H9 (cell line): ENCODE measurements at regions not wholly inside any gene's neighbourhood (a gene's known extent, or its start where the extent isn't known, plus 50 kb on each side); places are given as distances from the start of the nearest gene placed in this dataset.
"Not testable (repeated sequence)": the region's sequence is repeated elsewhere in the genome, so short reads cannot be mapped to it uniquely, and the experiment has no call there.

Experiments
- DNase-seq: peaks from one replicate; pipeline ENCODE4 v3.0.0-alpha.2; 2017
- H2AFZ ChIP-seq: one replicate; pipeline ENCODE4 v1.6.1; 2013; ENCODE audit warnings: mild to moderate bottlenecking, low read length, control low read depth, moderate library complexity
- H2AK5ac ChIP-seq: 2 replicates; pipeline ENCODE4 v1.6.1; 2013; ENCODE audit warnings: low read length, control low read depth, mixed read lengths; ENCODE audit not compliant: insufficient read length
- H2BK120ac ChIP-seq: one replicate; pipeline ENCODE4 v1.6.1; 2013; ENCODE audit warnings: low read depth, mild to moderate bottlenecking, low read length, control low read depth, inconsistent platforms; ENCODE audit not compliant: poor library complexity, severe bottlenecking
- H2BK12ac ChIP-seq: 2 replicates; pipeline ENCODE4 v1.6.1; 2013; ENCODE audit warnings: low read length, control low read depth, mixed read lengths, low read depth; ENCODE audit not compliant: insufficient read length
- H2BK15ac ChIP-seq: 2 replicates; pipeline ENCODE4 v1.6.1; 2013; ENCODE audit warnings: low read depth, low read length, control low read depth
- H2BK20ac ChIP-seq: one replicate; pipeline ENCODE4 v1.6.1; 2013; ENCODE audit warnings: low read depth, mild to moderate bottlenecking, low read length, control low read depth, inconsistent platforms; ENCODE audit not compliant: poor library complexity, severe bottlenecking
- H2BK5ac ChIP-seq: 2 replicates; pipeline ENCODE4 v1.6.1; 2013; ENCODE audit warnings: low read length, control low read depth, mixed read lengths; ENCODE audit not compliant: insufficient read length
- H3K14ac ChIP-seq: 2 replicates; pipeline ENCODE4 v1.6.1; 2013; ENCODE audit warnings: low read length, control low read depth; ENCODE audit not compliant: insufficient read depth
- H3K18ac ChIP-seq: 2 replicates; pipeline ENCODE4 v1.6.1; 2013; ENCODE audit warnings: low read depth, mild to moderate bottlenecking, mixed read lengths, low read length, control low read depth; ENCODE audit not compliant: insufficient read length
- H3K23ac ChIP-seq: 2 replicates; pipeline ENCODE4 v1.6.1; 2013; ENCODE audit warnings: low read length, control low read depth, mixed read lengths, low read depth; ENCODE audit not compliant: insufficient read length
- H3K23me2 ChIP-seq: 2 replicates; pipeline ENCODE4 v1.6.1; 2013; ENCODE audit warnings: low read depth, mild to moderate bottlenecking, mixed read lengths, low read length, control low read depth; ENCODE audit not compliant: insufficient read length, poor library complexity, severe bottlenecking
- H3K27ac ChIP-seq: 2 replicates; pipeline ENCODE4 v1.5.1; 2013; ENCODE audit warnings: low read length, control low read depth, mixed read lengths, low read depth; ENCODE audit not compliant: insufficient read length
- H3K27me3 ChIP-seq: 2 replicates; pipeline ENCODE4 v1.6.1; 2013; ENCODE audit warnings: low read length, control low read depth, inconsistent platforms; ENCODE audit not compliant: insufficient read depth
- H3K4ac ChIP-seq: 2 replicates; pipeline ENCODE4 v1.6.1; 2013; ENCODE audit warnings: low read depth, mild to moderate bottlenecking, control low read depth, inconsistent platforms, low read length, moderate library complexity
- H3K4me1 ChIP-seq: 2 replicates; pipeline ENCODE4 v1.6.1; 2013; ENCODE audit warnings: low read length, control low read depth, inconsistent platforms; ENCODE audit not compliant: insufficient read depth
- H3K4me2 ChIP-seq: 2 replicates; pipeline ENCODE4 v1.6.1; 2013; ENCODE audit warnings: low read length, control low read depth, mixed read lengths; ENCODE audit not compliant: insufficient read length, insufficient read depth
- H3K56ac ChIP-seq: 2 replicates; pipeline ENCODE4 v1.6.1; 2013; ENCODE audit warnings: low read depth, mild to moderate bottlenecking, mixed read lengths, low read length, control low read depth; ENCODE audit not compliant: insufficient read length
- H3K79me1 ChIP-seq: 2 replicates; pipeline ENCODE4 v1.6.1; 2013; ENCODE audit warnings: low read depth, mild to moderate bottlenecking, moderate library complexity, low read length, control low read depth, inconsistent platforms; ENCODE audit not compliant: insufficient read depth, poor library complexity, severe bottlenecking
- H3K79me2 ChIP-seq: 2 replicates; pipeline ENCODE4 v1.6.1; 2013; ENCODE audit warnings: low read length, control low read depth, inconsistent platforms; ENCODE audit not compliant: insufficient read depth
- H3K9ac ChIP-seq: 2 replicates; pipeline ENCODE4 v1.6.1; 2013; ENCODE audit warnings: low read length, control low read depth, mixed read lengths; ENCODE audit not compliant: insufficient read length; ENCODE audit errors: extremely low read depth
- H3K9me3 ChIP-seq: one replicate; pipeline ENCODE4 v1.6.1; 2013; ENCODE audit warnings: low read depth, low read length, inconsistent platforms; ENCODE audit not compliant: control insufficient read depth
- H3T11ph ChIP-seq: one replicate; pipeline ENCODE4 v1.6.1; 2013; ENCODE audit warnings: mild to moderate bottlenecking, low read length, control low read depth, inconsistent platforms
- H4K20me1 ChIP-seq: one replicate; pipeline ENCODE4 v1.6.1; 2013; ENCODE audit not compliant: control insufficient read depth, insufficient read length, insufficient read depth
- H4K5ac ChIP-seq: 2 replicates; pipeline ENCODE4 v1.6.1; 2013; ENCODE audit warnings: low read depth, mild to moderate bottlenecking, mixed read lengths, low read length, control low read depth; ENCODE audit not compliant: insufficient read length
- H4K8ac ChIP-seq: replicated peaks from 2 replicates; pipeline ENCODE4 v1.6.1; 2013; ENCODE audit warnings: low read length, control low read depth, mixed read lengths, low read depth; ENCODE audit not compliant: insufficient read length
- H4K91ac ChIP-seq: 2 replicates; pipeline ENCODE4 v1.6.1; 2013; ENCODE audit warnings: low read depth, mild to moderate bottlenecking, moderate library complexity, mixed read lengths, low read length, control low read depth; ENCODE audit not compliant: insufficient read length
- H3K27ac Mint-ChIP-seq, 3 experiments: 2 replicates in 2 of 3; 3 replicates in 1 of 3; pipeline ENCODE4 v1.8.0; 2020 to 2021; ENCODE audit warnings: mixed read lengths in 3 of 3, mild to moderate bottlenecking in 1 of 3, moderate library complexity in 1 of 3
- H3K27me3 Mint-ChIP-seq: 2 replicates; pipeline ENCODE4 v1.8.0; 2021; ENCODE audit warnings: low read depth, mild to moderate bottlenecking, moderate library complexity, mixed read lengths
- H3K36me3 Mint-ChIP-seq, 3 experiments: 2 replicates in 2 of 3; 3 replicates in 1 of 3; pipeline ENCODE4 v1.8.0; 2020 to 2021; ENCODE audit warnings: low read depth in 3 of 3, mixed read lengths in 3 of 3; ENCODE audit not compliant: insufficient read depth in 1 of 3
- H3K4me1 Mint-ChIP-seq, 2 experiments: 2 replicates each; pipeline ENCODE4 v1.8.0; 2020; ENCODE audit warnings: mixed read lengths in 2 of 2
- H3K4me3 Mint-ChIP-seq, 2 experiments: 2 replicates in 1 of 2; 3 replicates in 1 of 2; pipeline ENCODE4 v1.8.0; 2020 to 2021; ENCODE audit warnings: mild to moderate bottlenecking in 2 of 2, mixed read lengths in 2 of 2, moderate library complexity in 1 of 2
- H3K9me3 Mint-ChIP-seq, 2 experiments: 2 replicates in 1 of 2; 3 replicates in 1 of 2; pipeline ENCODE4 v1.8.0; 2020; ENCODE audit warnings: mild to moderate bottlenecking in 2 of 2, mixed read lengths in 2 of 2, moderate library complexity in 1 of 2
- WGBS: extraction: QIAGEN DNeasy Blood & Tissue Kit; methylation state at CpG from one replicate; pipeline ENCODE4 v1.1.7; 2013; ENCODE audit warnings: missing lambda C conversion rate, low lambda C conversion rate, mixed read lengths; ENCODE audit not compliant: insufficient read length; ENCODE audit errors: extremely low coverage; 5-methylcytosine and 5-hydroxymethylcytosine counted together

DNA sequence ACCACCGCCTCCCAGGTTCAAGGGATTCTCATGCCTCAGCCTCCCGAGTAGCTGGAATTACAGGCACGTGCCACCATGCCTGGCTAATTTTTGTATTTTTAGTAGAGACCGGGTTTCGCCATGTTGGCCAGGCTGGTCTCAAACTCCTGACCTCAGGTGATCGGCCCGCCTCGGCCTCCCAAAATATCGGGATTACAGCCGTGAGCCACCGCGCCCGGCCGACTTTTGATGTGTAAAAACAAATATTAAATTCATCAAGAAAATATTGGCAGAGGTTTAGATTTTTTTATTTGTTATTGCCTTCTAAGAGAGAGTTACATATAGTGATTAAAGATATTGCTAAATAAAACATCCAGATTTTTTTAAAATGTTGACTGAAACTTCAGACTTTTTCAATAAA is 390.8 kb upstream of the SLC10A2 start:
- not testable (repeated sequence) for H3K4me2 ChIP-seq, H3K4me1 Mint-ChIP-seq, H2AFZ ChIP-seq, H3K23me2 ChIP-seq, H3K27me3 Mint-ChIP-seq, H3K27ac ChIP-seq, H2AK5ac ChIP-seq, H4K5ac ChIP-seq, H3K27me3 ChIP-seq, H3K4me3 Mint-ChIP-seq, H3K23ac ChIP-seq, H2BK5ac ChIP-seq, H3K9me3 Mint-ChIP-seq, H4K8ac ChIP-seq, H3K36me3 Mint-ChIP-seq, H3K18ac ChIP-seq, H4K20me1 ChIP-seq, H2BK15ac ChIP-seq, H2BK120ac ChIP-seq, H3T11ph ChIP-seq, H2BK20ac ChIP-seq, H3K79me1 ChIP-seq, H3K14ac ChIP-seq, H3K56ac ChIP-seq, DNase-seq, H3K9me3 ChIP-seq, H2BK12ac ChIP-seq, H3K4ac ChIP-seq, H3K79me2 ChIP-seq, H3K4me1 ChIP-seq, H4K91ac ChIP-seq, H3K9ac ChIP-seq, H3K27ac Mint-ChIP-seq
- WGBS, result no CpG with 5 or more reads among the region's 14 CpGs
